ENCODE measurements at regions not wholly inside any gene's neighbourhood (a gene's known extent, or its start where the extent isn't known, plus 50 kb on each side); places are given as distances from the start of the nearest gene placed in this dataset.

DNA sequence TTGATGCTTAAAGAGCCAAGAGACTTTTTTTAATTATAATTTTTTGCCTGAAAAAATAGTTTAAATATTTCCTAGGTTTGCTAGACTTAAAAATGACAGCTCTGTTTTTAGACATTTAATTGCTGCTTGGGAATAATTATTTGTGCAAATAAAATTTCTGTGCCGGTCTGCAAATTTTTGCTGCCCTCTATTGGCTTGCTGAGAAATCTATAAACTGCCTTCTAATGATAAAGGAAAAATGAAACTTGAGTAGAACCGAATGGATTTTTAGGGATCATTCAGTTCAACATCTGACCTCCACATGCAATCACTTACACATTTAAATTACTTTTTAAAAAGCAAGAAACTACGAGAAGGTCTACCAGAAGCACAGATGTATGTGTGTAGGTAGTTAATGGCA, 434.0 kb downstream of the FAM133A start:
- TF ChIP-seq SP4 (IDR thresholded peaks at IDR 0.05; ENCODE audit: low read length) (no peak), POLR2A (IDR thresholded peaks at IDR 0.05; ENCODE audit: control extremely low read depth in 1 of 2, low read depth in 2 of 2, low read length in 2 of 2) (no peak), RXRA (IDR thresholded peaks at IDR 0.05; ENCODE audit: insufficient read depth, low read depth, low read length) (no peak), TAF7 (optimal IDR thresholded peaks at IDR 0.05; ENCODE audit: borderline replicate concordance, low read depth, low read length) (no peak), EP300 (IDR thresholded peaks at IDR 0.05; ENCODE audit: borderline replicate concordance in 1 of 2, low read depth in 2 of 2, low read length in 2 of 2) (no peak), YY1 (IDR thresholded peaks at IDR 0.05; ENCODE audit: low read depth, low read length) (no peak), NRF1 (IDR thresholded peaks at IDR 0.05; ENCODE audit: low read depth, low read length) (no peak)
- TF ChIP-seq, protein P1, sequence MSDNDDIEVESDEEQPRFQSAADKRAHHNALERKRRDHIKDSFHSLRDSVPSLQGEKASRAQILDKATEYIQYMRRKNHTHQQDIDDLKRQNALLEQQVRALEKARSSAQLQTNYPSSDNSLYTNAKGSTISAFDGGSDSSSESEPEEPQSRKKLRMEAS (IDR thresholded peaks at IDR 0.05) = no peak
- TF ChIP-seq, protein P2, sequence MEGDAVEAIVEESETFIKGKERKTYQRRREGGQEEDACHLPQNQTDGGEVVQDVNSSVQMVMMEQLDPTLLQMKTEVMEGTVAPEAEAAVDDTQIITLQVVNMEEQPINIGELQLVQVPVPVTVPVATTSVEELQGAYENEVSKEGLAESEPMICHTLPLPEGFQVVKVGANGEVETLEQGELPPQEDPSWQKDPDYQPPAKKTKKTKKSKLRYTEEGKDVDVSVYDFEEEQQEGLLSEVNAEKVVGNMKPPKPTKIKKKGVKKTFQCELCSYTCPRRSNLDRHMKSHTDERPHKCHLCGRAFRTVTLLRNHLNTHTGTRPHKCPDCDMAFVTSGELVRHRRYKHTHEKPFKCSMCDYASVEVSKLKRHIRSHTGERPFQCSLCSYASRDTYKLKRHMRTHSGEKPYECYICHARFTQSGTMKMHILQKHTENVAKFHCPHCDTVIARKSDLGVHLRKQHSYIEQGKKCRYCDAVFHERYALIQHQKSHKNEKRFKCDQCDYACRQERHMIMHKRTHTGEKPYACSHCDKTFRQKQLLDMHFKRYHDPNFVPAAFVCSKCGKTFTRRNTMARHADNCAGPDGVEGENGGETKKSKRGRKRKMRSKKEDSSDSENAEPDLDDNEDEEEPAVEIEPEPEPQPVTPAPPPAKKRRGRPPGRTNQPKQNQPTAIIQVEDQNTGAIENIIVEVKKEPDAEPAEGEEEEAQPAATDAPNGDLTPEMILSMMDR (IDR thresholded peaks at IDR 0.05; ENCODE audit: control extremely low read depth in 1 of 3, insufficient read depth in 1 of 3, low read depth in 1 of 3, low read length in 3 of 3) = no peak

Measured in H1 (cell line).